IMR-90 (cell line): ENCODE measurements at regions not wholly inside any gene's neighbourhood (a gene's known extent, or its start where the extent isn't known, plus 50 kb on each side); places are given as distances from the start of the nearest gene placed in this dataset.

Experiments
- CTCF ChIP-seq: conservative IDR thresholded peaks from 2 replicates; pipeline ENCODE4 v1.5.1; 2012; ENCODE audit warnings: mild to moderate bottlenecking, low read depth, low read length, improper control_type of control experiment
- POLR2A ChIP-seq: IDR thresholded peaks from 2 replicates; pipeline ENCODE4 v1.6.1; 2012; ENCODE audit warnings: mild to moderate bottlenecking, low read depth, low read length
- RAD21 ChIP-seq: IDR thresholded peaks from 2 replicates; pipeline ENCODE4 v1.6.1; 2012; ENCODE audit warnings: low read length, improper control_type of control experiment
- SMC3 ChIP-seq: fragments of 150-350 bp; IDR thresholded peaks from 2 replicates; pipeline ENCODE4 v1.6.1; 2016; ENCODE audit warnings: low read depth, mild to moderate bottlenecking, antibody characterized with exemption, low read length, moderate library complexity

GRCh38 chr5:124418390-124418789 lies 328.0 kb downstream of the ZNF608 start:
- TF ChIP-seq CTCF (no peak), RAD21 (no peak), POLR2A (no peak), SMC3 (no peak)
